K562 (cell line): ENCODE measurements at regions not wholly inside any gene's neighbourhood (a gene's known extent, or its start where the extent isn't known, plus 50 kb on each side); places are given as distances from the start of the nearest gene placed in this dataset.
A peak's percentile ranks its signal among the peaks of the same experiment; 100 is the strongest.

Source experiments
- ATF7 ChIP-seq: fragments of 450-650 bp; IDR thresholded peaks from 2 replicates; pipeline ENCODE4 v1.7.1; 2014; ENCODE audit warnings: mild to moderate bottlenecking, moderate library complexity
- ELF4 ChIP-seq: fragments of 450-650 bp; formaldehyde crosslinking; IDR thresholded peaks from 2 replicates; pipeline ENCODE4 v1.4.0; 2022; ENCODE audit warnings: missing genetic modification characterization
- EWSR1 ChIP-seq: fragments of 450-650 bp; IDR thresholded peaks from 2 replicates; pipeline ENCODE4 v1.6.1; 2018; ENCODE audit warnings: borderline replicate concordance, mild to moderate bottlenecking, low read depth, moderate library complexity; ENCODE audit not compliant: partially characterized antibody
- FOXA3 ChIP-seq, 2 experiments: fragments of 450-650 bp in 1 of 2; sonication (generic) in 1 of 2; formaldehyde crosslinking; IDR thresholded peaks in 1 of 2; conservative IDR thresholded peaks in 1 of 2; 2 replicates each; pipeline versions ENCODE4 v1.4.0 to v1.8.0; 2020 to 2022; ENCODE audit warnings: mild to moderate bottlenecking in 2 of 2, missing genetic modification reagents in 1 of 2
- HBP1 ChIP-seq: fragments of 450-650 bp; formaldehyde crosslinking; IDR thresholded peaks from 2 replicates; pipeline ENCODE4 v1.4.0; 2022; ENCODE audit warnings: missing genetic modification characterization
- MCM3 ChIP-seq: fragments of 450-650 bp; IDR thresholded peaks from 2 replicates; pipeline ENCODE4 v1.6.1; 2016
- MCM5 ChIP-seq: fragments of 450-650 bp; IDR thresholded peaks from 2 replicates; pipeline ENCODE4 v1.6.1; 2016; ENCODE audit warnings: low read depth
- NFIC ChIP-seq: fragments of 450-650 bp; IDR thresholded peaks from 2 replicates; pipeline ENCODE4 v1.6.1; 2017; ENCODE audit warnings: mild to moderate bottlenecking, inconsistent platforms
- NR2C1 ChIP-seq, 2 experiments: fragments of 450-650 bp; IDR thresholded peaks; 2 replicates each; pipeline ENCODE4 v1.6.1; 2017; ENCODE audit warnings: mild to moderate bottlenecking in 2 of 2, antibody characterized with exemption in 1 of 2, inconsistent platforms in 1 of 2, missing compliant biosample characterization in 1 of 2, missing genetic modification characterization in 1 of 2
- PBX2 ChIP-seq, 2 experiments: IDR thresholded peaks in 1 of 2; conservative IDR thresholded peaks in 1 of 2; 2 replicates each; pipeline ENCODE4 v1.6.1; 2016; ENCODE audit warnings: low read depth in 2 of 2, mild to moderate bottlenecking in 1 of 2, missing compliant biosample characterization in 1 of 2, missing genetic modification characterization in 1 of 2, moderate library complexity in 1 of 2
- RFX5 ChIP-seq: IDR thresholded peaks from 2 replicates; pipeline ENCODE4 v1.6.1; 2011; ENCODE audit warnings: low read depth, mild to moderate bottlenecking, improper control_type of control experiment, low read length
- SMAD1 ChIP-seq: fragments of 150-350 bp; IDR thresholded peaks from 2 replicates; pipeline ENCODE4 v1.6.1; 2014; ENCODE audit warnings: low read length, low read depth; ENCODE audit not compliant: partially characterized antibody
- TAF1 ChIP-seq: IDR thresholded peaks from 2 replicates; pipeline ENCODE4 v1.6.1; 2011; ENCODE audit warnings: mild to moderate bottlenecking, low read length, moderate library complexity; ENCODE audit not compliant: insufficient read depth, control insufficient read depth, severe bottlenecking; ENCODE audit errors: extremely low read depth
- TARDBP ChIP-seq: fragments of 450-650 bp; IDR thresholded peaks from 2 replicates; pipeline ENCODE4 v1.6.1; 2016
- USF1 ChIP-seq: sonication (generic); formaldehyde crosslinking; IDR thresholded peaks from 2 replicates; pipeline ENCODE4 v1.9.0; 2022; ENCODE audit warnings: mild to moderate bottlenecking, missing genetic modification reagents
- USF2 ChIP-seq: sonication (generic); formaldehyde crosslinking; IDR thresholded peaks from 2 replicates; pipeline ENCODE4 v1.5.0; 2020; ENCODE audit warnings: missing genetic modification reagents
- WHSC1 ChIP-seq: IDR thresholded peaks from one replicate; pipeline ENCODE4 v1.6.1; 2012; ENCODE audit warnings: low read length, control low read depth, inconsistent platforms
- ZBTB1 ChIP-seq: sonication (generic); formaldehyde crosslinking; IDR thresholded peaks from 2 replicates; pipeline ENCODE4 v1.8.1; 2023; ENCODE audit warnings: missing genetic modification reagents, low read depth, mild to moderate bottlenecking, borderline replicate concordance
- ZNF695 ChIP-seq: fragments of 450-650 bp; formaldehyde crosslinking; IDR thresholded peaks from 2 replicates; pipeline ENCODE4 v1.4.0; 2020; ENCODE audit warnings: mild to moderate bottlenecking, moderate library complexity
- ZNF75A ChIP-seq: fragments of 450-650 bp; formaldehyde crosslinking; IDR thresholded peaks from 2 replicates; pipeline ENCODE4 v1.4.0; 2020; ENCODE audit warnings: mild to moderate bottlenecking

- no peak for TF ChIP-seq NR2C1 (IDR thresholded peaks at IDR 0.05)
- TF ChIP-seq NR2C1 (tag; IDR thresholded peaks at IDR 0.05), result no peak
- no peak for TF ChIP-seq ZBTB1 (CRISPR knock-in tag)
- no peak for TF ChIP-seq USF2 (CRISPR knock-in tag)
- TF ChIP-seq NFIC, result peak; percentile 38; the same call in 1 of the 2 replicates
- TF ChIP-seq USF1, result no peak
- TF ChIP-seq SMAD1, result no peak
- peak; percentile 41; the same call in 1 of the 2 replicates for TF ChIP-seq ATF7
- no peak for TF ChIP-seq RFX5
- TF ChIP-seq MCM3, result no peak
- TF ChIP-seq TARDBP, result no peak
- TF ChIP-seq PBX2 (CRISPR knock-in tag; IDR thresholded peaks at IDR 0.05; ENCODE audit: low read depth), result no peak
- TF ChIP-seq PBX2 (tag; conservative IDR thresholded peaks at IDR 0.05; ENCODE audit: low read depth), result peak; percentile 23; the same call in 1 of the 2 replicates
- no peak for TF ChIP-seq HBP1 (CRISPR knock-in tag)
- TF ChIP-seq ZNF75A (CRISPR knock-in tag), result no peak
- no peak for TF ChIP-seq TAF1
- TF ChIP-seq ZNF695, result no peak
- TF ChIP-seq EWSR1, result no peak
- TF ChIP-seq MCM5, result no peak
- no peak for TF ChIP-seq ELF4
- TF ChIP-seq WHSC1, result no peak
- 0 out of 4 replicates have a peak, but pooled peaks of 1 of the 2 experiments have one; percentile 13 for TF ChIP-seq FOXA3 (CRISPR knock-in tag; conservative IDR thresholded peaks at IDR 0.05 in 1 of 2, IDR thresholded peaks at IDR 0.05 in 1 of 2)
These were observed 243.2 kb upstream of the GSE1 start (continued) for GRCh38 chr16:85369741-85370528.
